Fibroblast of skin of right quadriceps (primary cell): ENCODE measurements at regions not wholly inside any gene's neighbourhood (a gene's known extent, or its start where the extent isn't known, plus 50 kb on each side); places are given as distances from the start of the nearest gene placed in this dataset.

Experiments
- DNase-seq: peaks from one replicate; pipeline ENCODE4 v3.0.0-alpha.2; 2013

- DNase-seq, result no peak
These were observed 828.4 kb downstream of the VGLL3 start for GRCh38 chr3:86162521-86162920.

- DNase-seq, result no peak
These were observed 829.5 kb downstream of the VGLL3 start for GRCh38 chr3:86161493-86161892.

GRCh38 chr3:86152620-86153019 is 838.3 kb downstream of the VGLL3 start:
- no peak for DNase-seq

GRCh38 chr3:86149054-86149453 is 841.9 kb downstream of the VGLL3 start:
- DNase-seq, result no peak

- DNase-seq, result no peak
These were observed 843.8 kb downstream of the VGLL3 start for GRCh38 chr3:86147119-86147518.

GRCh38 chr3:86126552-86126951 is 864.4 kb downstream of the VGLL3 start:
- DNase-seq, result no peak
